GM21528 (cell line): ENCODE measurements at regions not wholly inside any gene's neighbourhood (a gene's known extent, or its start where the extent isn't known, plus 50 kb on each side); places are given as distances from the start of the nearest gene placed in this dataset.

ENCODE experiments used
- ATAC-seq: cut with Tn5 transposase; IDR thresholded peaks from one replicate; pipeline ENCODE4 v1.9.1; 2021; ENCODE audit warnings: mild to moderate bottlenecking, moderate library complexity; ENCODE audit not compliant: unreplicated experiment, low FRiP score

DNA sequence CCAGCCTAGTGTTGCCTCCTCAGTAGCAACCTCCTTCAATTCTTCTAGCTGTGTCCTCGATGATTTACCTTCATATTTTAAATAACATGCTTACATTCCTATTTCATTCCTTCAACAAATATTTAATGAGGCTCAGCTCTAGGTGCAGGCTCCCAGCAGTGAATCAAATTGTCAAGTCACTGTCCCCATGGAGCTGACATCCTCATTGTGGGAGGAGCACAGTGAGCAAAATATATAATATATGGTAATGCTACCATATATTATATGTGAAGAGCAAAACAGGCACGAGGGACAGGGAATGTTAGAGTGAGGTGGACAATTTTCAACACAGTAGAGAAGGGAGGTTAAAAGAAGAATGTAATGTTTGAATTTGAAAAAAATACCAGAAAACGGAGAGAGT is 869.1 kb downstream of the SLC4A3 start:
- ATAC-seq: no peak

DNA sequence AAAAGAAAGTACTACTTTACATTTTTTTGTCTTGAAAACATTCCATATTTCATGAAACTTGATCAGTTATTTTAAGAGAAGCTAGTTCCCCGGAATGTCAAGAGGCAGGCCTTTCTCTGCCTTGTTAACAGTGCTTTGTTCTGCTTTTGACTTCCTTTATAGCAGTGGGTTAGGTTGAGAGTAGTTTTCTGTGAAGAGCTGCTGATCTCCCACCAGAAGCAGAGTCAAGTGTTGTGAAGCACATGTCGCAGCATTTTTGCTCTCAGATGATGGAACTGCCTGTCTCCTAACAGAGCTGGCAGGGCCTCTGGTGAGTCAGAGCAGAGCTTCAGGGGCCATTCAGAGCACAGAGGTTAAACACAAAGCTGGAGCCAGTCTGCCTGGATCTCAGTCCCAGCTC is 871.8 kb downstream of the SLC4A3 start:
- ATAC-seq: no peak

DNA sequence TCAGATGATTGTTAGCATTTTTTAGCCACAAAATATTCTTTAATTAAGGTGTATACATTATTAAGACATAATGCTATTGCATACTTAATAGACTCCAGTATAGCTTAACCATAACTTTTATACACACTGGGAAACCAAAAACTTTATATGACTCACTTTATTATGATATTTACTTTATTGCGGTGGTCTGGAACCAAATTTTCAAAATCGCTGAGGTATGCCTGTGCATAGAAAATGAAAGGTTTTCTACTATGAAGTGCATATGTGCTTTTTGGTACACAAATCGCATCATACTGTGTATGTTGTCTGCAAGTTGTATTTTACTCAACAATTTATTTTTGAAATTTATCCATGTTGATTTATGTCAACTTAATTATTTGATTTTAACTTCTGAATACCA is 875.1 kb downstream of the SLC4A3 start:
- no peak for ATAC-seq

DNA sequence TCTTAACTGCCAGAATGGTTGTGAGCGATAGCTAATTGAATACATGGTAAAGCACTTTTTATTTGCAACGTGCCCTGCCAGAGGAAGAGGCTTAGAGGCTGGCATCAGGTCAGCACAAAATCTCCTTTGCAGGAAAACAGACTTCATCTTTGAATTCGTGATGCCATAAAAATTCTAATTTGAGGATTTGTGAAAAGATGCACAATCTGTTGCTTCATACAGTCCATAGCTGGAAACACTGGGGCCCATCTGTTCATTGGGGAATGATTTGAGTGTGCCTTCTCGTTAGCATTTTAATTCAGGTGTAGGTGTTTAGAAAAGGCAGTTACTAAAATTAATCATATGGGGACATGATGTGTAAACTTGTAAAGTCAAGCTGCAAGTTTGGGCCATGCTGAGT is 876.0 kb downstream of the SLC4A3 start:
- ATAC-seq: no peak

DNA sequence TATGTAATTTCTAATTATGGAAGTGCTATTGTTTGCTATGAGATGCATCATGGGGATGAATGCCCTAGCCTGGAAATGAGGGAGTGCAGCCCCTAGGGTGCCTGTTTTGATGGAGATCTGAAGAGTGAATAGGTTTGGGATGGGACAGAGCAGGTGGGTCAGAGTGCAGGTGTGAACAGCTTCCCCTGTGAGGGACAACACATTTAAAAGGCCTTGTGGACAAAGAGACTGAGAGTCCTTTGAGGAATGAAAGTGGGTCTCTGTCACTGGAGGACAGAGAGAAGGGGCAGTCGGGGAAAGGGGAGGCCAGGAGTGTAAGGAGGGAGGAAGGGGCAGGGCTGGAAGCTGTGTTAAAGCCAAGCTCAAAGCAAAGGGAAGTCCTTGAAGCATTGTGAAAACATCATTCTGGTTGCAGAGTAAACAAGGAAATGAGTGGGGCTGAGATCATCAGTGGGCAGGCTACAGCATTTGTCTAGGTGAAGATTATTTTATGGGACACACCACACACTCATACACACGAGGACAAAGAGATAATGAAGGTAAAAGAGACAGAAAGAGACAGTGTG is 877.6 kb downstream of the SLC4A3 start:
- ATAC-seq: no peak

DNA sequence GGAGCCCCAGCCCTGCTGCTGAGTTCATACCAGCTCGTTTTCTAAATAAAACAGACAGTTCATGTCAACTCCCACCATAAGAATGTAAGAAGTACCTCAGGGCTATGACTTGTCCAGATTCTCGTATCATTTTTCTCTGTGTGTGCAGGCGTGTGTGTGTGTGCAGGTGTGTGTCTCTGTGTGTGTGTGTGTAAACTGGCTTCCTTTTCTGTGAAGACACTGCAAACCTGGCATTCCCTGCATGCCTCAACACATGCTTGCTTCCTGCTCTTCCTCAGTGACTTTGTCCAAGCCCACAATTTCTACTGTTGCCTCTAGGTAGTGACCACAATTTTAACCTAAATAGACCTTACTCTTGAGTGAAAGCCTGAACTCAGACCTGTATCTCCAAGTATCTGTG is 879.0 kb downstream of the SLC4A3 start:
- no peak for ATAC-seq

DNA sequence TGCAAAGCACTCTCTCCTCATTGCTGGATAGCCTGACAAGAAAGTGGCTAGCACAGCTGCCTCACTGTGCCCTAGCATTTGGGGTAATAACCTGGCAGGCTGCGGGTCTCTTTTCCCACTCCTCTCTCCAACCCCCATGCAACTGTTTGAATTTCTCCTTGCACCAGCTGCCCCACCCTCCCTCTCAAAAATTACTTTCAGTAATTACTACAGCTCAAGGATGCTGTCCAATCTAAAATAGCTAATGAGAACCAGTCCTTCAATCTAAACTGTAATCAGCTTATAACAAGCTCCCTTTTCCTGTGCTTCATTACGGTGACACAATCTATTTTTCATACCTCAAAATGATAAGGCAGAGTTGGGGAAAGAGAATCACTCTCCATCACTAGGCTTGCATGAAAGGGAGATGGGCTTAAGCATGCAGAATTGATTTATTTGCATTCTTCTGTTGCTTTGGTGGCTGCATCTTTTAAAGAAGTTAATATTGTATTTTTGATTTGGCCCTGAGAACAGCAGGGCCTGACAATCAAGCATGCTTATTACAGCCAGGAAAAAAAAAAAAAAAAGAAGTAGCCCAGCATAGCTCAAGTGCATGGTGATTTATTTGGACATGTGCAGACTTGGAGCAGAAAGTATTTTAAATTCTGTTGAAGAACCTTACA is 881.8 kb downstream of the SLC4A3 start:
- no peak for ATAC-seq

DNA sequence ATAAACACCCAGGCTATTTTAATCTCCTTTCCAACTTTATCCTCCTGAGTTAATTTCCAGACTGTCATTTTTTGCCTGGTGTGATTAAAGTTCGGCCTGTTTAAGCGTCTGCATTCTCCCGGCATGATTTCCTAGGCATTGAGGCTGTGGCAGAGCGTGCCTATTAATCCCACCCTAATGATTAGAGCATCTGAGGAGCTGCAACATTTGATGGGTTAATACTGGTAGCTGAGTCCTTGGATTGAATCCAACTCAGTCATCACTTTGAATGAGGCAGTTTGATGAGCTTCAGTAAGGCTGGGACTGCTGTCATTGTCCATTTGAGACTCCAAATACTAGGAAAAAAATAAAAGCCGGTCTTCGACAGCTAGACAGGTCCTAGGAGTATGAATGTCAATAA is 882.5 kb downstream of the SLC4A3 start:
- ATAC-seq: no peak

DNA sequence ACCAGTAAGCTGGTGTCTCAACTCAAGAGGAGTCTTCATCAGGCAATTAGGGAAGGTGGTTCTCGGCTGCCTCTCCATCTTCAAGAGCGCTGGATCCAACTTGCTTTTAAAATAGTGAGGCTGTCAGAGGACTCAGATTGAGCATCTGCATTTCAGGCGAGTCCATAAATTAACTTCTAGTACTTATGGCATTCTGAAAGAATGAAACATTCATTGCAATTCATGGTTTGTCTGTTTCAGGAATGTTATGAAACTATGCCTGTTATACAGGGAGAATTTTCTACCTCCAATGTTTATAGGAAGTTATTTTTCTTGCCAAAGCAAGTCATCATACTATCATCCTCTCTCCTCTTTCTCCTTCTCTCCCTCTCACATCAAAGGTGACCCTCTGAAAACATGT is 883.2 kb downstream of the SLC4A3 start:
- ATAC-seq: no peak

DNA sequence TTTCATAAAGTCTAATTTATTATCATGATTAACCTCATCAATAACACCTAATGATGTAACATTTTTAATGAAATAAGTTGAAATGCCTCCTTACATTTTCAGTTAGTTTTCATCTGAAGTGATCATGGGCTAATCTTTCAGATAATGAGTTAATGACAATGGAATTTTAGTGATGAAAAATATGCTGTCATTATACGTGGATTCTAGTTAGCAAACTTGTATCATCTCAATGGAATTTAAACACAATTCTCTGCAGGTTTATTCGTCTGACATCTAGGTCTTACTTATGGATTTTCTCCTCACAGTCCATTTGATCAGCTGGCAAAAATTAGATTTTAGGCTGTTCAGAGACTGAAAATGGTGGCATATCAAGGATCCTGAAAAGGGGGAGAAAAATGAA is 885.0 kb downstream of the SLC4A3 start:
- ATAC-seq: no peak

DNA sequence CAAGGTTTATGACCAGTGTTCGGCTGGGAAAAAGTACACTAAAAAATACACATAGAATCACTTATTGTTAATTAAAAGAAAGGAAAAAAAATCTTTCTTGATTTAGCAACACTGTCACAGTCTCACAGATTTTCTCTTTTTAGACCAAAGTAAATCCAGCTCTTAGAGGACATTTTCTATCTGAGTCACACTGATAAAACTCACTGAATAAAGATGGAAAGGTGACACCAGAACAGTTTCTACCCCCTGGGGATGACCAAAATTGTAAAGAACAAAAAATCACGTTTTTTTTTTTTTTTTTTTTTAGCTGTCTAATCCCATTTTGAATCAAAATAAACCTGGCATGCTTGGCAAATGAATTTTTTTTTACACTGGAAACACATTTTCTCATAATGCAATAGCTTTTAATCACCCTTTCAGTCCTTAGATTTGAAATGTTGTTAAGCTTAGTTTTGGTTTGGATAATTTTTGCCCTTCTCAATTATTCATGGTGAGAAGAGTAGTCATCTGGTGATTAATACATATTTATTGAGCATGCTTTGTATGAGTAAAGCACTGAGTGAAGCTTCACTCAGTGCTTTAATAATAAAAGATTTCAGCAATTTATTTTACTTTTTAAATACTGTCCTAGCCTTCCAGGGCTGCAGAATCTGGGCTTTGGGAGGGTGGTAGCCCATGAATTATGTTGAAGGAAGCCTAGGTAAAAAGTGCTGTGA is 886.3 kb downstream of the SLC4A3 start:
- no peak for ATAC-seq

DNA sequence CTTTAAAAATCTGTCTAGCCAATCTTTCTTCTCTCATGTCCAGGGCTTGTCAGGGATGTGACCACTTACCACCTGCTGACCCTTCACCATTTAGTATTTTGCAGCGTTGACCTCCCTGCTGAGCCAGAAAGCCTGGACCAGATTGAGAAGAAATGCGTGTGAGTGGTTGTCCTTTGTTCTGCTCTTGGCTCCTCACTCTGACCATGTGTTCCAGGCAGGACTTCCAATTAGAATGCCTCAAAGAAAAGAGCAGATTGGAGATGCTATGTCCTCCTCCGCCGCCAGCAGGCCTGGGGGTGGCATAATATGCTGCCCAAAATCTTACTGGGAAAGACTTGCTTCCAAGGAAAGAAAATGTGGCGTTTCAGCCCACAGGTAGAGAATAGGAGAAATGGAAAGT is 894.1 kb downstream of the SLC4A3 start:
- ATAC-seq: no peak

DNA sequence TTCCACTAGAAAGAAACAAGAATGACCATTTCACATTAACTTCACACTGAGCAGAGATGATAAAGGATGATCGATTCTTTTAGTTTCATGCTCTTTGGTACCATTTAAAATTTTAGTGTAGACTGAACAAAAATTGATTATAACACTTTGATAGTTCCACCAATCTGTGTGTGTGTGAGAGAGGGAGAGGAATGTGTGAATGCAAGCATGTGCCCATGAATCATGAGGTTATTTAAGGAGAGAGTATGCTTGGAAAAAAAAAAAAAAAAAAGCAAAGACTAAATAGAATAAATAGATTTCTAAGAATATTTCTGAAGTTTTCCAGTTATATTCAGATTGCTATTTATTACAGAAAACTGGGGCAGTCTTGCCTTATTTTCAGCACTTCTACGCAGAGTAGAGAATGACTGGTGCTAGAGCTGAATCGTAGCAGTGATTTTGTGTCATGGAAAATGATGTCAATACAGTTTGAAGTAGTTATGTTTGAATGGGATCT is 900.8 kb downstream of the SLC4A3 start:
- no peak for ATAC-seq

DNA sequence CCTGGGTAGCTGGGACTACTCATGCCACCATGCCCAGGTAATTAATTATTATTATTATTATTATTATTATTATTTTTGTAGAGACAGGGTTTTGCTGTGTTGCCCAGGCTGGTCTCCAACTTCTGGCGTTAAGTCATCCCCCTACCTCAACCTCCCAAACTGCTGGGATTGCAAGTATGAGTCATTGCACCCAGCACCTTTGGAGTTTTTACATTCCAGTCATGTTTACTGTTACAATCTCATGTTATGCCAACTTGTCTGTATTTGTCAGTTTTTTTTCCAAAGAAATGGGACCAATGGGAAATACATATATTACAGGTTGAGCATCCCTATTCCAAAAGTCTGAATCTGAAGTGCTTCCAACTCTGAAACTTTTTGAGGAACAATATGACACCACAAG is 903.8 kb downstream of the SLC4A3 start:
- ATAC-seq: no peak

DNA sequence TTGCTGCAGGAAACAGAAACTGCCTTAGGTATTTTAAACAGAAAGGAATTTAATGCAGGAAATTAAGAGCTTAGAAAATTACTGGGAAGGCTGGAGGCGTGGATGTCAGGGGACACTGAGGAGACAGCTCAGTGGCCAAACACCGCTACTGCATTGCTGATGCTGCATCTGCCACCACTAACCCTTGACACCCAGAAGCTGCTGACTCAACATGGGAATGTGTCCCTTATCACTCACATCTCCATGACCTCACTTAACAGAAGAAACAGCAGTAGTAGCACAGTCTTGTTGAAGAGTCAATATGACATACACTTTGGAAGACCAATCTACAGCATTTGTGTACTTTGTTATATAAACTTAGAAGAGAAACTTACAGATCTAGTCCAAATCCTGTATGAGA is 906.1 kb downstream of the SLC4A3 start:
- no peak for ATAC-seq

DNA sequence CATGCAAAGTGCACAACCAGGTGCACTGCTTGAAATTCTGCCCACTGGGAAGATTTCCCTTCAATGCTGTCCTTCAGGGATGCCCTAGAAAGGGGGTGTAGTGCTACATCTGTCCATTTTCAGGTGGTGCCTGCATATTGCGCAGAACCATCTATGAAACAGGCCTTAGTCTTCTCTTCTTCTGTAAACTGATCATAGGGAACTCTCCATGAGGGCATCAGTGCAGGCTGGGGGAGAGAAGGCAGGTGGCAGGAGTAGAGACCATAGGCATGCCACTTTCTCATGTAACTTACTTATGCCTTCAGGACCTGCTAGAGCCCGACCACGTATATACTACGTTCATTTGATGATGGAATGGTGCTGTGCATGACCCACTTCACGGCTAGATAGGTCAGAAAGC is 912.1 kb downstream of the SLC4A3 start:
- ATAC-seq: no peak

DNA sequence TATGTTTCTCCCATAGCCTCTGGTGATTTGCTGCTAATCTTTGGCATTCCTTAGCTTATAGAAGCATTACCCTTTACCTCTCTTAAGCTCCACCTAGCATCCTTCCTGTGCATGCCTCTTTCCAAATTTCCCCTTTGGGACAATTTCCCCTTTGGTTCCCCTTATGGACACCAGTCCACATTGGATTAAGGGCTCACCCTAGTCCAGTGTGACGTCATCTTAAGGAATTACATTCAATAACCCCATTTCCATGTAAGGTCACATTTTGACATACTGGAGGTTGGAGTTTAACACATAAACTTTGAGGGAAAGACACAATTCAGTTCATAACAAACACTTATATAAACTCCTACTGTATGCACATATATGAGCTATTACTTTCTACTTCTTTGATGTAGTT is 916.6 kb downstream of the SLC4A3 start:
- no peak for ATAC-seq

DNA sequence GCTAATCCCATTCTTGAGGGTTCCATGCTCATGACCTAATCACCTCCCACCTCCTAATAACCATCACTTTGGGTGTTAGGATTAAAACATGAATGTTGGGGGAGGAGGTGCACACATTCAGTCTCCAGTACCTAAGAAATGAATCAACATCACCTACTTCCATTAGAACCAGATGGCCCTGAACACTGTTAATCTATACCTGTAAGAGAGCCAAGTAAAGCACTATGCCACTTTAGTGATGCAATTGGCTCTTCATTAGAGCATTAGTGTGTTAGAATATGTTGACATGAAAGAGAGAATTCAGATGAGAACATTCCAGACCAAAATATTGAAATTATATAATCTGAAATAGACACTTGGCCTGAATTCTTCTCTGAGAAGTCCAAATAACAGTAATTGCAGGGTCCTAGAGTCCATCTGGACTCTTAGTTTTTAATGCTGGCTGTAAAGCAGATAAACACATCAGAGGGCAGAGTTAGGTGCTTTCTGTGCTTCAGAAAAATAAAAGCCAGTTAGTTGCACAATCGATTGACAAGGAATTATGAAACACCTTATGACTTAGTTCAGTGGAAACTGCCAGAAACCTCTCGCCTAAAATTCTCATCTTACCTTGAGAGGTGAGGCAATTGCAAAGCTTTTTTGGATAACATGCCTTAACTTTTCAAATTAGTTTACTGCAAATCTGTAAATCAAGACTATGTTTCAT is 923.7 kb downstream of the SLC4A3 start:
- ATAC-seq: no peak

DNA sequence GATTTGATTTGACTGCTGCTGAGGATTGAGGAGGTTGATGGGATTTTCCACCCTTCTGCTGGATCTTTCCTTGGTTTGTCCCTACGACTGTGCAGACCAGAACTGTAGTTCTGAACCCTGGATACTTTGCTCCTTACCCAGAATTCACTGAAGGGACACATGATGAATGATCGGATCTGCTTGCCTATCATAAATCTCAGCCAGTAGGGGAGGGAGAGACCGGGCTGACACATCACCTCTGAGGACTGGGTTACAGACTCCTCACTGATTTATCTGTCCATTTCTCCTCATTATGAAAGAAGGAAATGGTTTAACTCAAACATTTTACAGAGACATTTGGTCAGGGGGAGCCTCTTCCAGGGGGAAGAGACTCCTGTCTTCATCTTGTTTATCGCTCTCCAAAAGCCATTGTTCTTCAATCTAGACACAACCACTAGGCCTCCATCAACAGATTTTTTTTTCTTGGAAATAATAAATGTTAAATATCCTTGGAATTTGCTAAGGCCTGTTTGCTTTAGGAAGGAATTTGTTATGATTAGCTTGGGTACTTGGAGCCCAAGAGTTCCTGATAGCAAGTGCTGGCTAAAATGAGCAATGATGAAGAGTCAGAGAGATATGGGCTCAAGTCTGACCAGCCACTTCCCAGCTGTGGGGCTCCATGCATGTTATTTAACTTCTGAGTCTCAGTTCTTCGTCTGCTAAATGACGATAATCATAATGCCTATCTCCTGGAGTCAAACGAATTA is 925.5 kb downstream of the SLC4A3 start:
- ATAC-seq: no peak

DNA sequence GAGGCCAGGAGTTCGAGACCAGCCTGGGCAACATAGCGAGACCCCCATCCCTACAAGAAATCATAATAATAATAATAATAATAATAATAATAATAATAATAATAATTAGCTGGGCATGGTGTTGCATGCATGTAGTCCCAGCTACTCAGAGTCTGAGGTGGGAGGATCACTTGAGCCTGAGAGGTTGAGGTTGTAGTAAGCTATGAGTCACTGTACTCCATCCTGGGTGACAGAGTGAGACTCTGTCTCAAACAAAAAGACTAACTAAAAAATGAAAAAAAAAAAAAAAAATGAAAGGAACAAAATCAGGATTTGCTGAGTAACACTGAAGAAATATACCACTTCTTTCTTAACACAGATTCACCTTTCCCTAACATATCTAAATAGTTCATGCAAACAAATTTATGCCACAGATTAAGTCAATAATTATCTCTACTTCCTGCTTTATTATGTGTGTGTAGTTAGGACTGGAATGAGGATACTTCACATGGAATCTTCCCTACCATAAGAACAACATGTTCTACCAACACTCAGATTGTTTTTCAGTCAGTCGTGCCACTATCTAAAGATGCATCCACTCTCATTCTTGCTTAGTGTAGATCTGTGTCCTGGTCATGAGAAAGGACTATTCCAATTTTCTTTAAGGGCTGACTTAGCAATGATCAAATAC is 928.7 kb downstream of the SLC4A3 start:
- no peak for ATAC-seq
